NCI-H187 treated with DMSO at 0.1 percent for 48 hours (cell line): ENCODE measurements at regions not wholly inside any gene's neighbourhood (a gene's known extent, or its start where the extent isn't known, plus 50 kb on each side); places are given as distances from the start of the nearest gene placed in this dataset.

Source experiments
- DNase-seq: peaks from one replicate; lab custom pipeline; 2025; lab: John Stamatoyannopoulos, UW

GRCh38 chr21:17446737-17447136 lies 66.1 kb upstream of the CXADR start:
- no peak for DNase-seq

DNA sequence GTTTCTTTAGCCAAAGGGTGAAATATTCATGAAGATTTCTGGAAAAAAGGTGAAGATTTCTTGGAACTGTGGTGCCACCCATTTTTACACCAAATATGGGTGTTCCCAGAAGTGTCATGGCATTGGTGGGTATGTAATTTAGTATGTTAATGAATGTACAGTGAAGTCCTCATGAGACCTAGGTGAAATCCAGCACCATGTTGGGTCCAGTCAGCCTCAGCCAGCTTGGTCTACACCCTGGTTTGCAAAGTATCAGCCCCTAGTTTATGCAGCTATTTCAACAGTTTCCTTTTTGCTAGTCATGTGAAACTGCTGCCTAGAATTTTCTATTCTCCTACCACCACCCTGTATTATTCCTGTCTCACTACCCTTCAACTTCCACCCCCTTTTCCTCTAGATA lies 63.1 kb upstream of the CXADR start:
- DNase-seq, result no peak

DNA sequence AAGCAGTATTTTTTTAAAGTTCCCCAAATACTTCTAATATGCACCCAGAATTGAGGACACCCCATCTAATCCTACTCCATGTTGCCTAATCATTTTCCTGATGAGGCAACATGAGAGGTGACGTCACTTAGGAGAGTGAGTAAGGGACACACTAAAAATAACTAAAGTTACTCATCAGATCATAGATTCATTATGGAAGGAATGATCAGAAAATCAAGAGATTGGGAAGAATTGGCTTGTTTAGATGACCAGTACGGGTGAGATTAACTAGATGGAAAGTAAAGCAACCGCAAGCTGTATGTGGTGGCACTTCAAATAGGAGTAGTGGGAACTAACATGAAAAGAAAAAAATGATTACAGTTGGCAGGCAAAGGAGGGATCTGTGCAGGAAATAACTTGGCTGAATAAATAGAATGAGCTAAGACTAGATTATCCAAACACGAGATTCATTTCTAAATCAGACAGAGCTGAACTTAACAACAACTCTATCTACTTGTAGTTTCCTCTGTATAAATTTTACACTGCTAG lies 61.4 kb upstream of the CXADR start:
- DNase-seq, result no peak

GRCh38 chr21:17454315-17455027 lies 58.4 kb upstream of the CXADR start:
- no peak for DNase-seq

GRCh38 chr21:17455028-17455353 lies 57.9 kb upstream of the CXADR start:
- no peak for DNase-seq

DNA sequence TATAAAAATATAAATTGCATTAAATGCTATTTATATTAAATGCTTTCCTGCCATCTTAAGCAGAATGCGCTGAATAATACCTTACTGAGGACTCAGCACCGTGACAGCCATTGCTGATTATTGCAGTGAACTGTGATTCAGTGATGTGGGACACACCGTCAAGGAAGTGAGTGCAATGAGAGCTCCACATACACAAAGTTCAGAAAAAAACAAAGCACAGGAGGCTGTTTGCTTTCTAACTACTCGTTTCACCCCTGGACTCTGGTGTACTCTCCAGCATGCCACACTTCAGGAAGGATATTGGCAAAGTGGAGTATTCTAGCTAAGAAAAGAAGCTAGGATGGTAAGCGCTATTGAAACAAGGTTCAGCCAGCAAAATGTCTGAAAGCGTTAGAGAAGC lies 57.4 kb upstream of the CXADR start:
- DNase-seq, result no peak

DNA sequence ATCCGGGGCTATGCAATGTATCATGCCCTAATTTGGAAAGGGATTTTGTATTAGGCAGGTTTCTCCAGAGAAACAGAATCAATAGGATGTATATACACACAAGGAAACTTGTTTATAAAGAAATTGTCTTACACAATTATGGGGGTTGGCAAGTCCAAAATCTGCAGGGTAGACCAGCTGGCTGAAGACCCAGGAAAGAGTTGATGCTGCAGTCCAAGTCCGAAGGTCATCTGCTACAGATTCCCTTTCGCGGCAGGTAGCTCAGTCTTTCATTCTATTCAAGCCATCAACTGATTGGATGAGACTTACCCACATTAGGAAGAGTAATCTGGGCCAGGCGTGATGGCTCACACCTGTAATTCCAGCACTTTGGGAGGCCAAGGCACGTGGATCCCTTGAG lies 54.6 kb upstream of the CXADR start:
- no peak for DNase-seq

DNA sequence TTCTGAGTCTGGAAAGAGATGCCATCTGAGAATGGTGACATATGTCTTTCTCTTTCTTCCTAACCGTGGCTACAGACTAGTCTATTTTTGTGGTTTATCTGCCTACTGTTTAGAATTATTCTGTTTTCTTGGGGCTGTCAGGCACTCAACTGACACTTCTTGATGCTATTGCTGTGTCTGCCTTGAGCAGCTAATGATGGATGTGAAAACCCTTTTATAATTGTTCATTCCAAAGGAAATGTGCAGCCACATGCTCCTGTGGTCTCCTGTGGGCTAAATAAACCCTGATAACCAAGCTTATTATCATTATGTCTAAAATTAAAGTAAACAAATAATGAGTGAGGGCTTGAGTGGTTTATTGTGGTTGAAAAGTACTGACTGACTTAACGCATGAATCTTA lies 52.7 kb upstream of the CXADR start:
- no peak for DNase-seq

- DNase-seq, result no peak
These were observed 51.8 kb upstream of the CXADR start for GRCh38 chr21:17461014-17461413.

- no peak for DNase-seq
These were observed 51.3 kb upstream of the CXADR start for GRCh38 chr21:17461582-17461981.

DNA sequence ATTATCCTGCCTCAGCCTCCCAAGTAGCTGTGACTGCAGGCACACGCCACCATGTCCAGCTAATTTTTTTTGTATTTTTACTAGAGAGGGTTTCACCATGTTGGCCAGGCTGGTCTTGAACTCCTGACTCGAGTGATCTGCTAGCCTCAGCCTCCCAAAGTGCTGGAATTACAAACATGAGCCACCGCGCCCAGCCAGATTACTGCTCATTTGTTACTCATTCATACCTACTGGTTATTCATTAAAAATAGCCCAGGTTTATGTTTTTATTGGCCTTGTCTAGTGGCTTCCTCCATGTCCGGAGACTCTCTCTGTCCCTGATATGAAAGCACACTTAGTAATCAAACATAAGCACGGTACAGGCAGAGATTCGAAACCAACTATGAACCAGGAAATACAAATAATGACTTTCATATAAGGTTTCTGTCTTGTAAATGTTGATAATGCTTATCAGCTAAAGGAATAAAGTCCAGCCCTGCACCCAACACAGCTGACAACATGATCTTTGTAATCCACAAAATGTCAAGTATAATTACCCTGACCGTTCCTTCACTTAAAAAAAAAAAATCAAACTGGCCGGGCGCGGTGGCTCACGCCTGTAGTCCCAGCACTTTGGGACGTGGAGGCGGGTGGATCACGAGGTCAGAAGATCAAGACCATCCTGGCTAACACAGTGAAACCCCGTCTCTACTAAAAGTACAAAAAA lies 50.4 kb upstream of the CXADR start:
- no peak for DNase-seq
